Breast epithelium (tissue), 4 donors: ENCODE measurements at regions not wholly inside any gene's neighbourhood (a gene's known extent, or its start where the extent isn't known, plus 50 kb on each side); places are given as distances from the start of the nearest gene placed in this dataset.

Source experiments
- DNase-seq, 2 donors: peaks; one replicate each; pipeline ENCODE4 v3.0.0-alpha.2; 2019; ENCODE audit warnings: low spot score in 2 of 2
- H3K27ac ChIP-seq, 2 donors: fragments of 200-600 bp; sonication (generic) in 1 of 2; one replicate each; pipeline ENCODE4 v1.5.1; 2016 to 2019; ENCODE audit warnings: mild to moderate bottlenecking in 1 of 2
- H3K27me3 ChIP-seq, 2 donors: fragments of 200-600 bp; sonication (generic) in 1 of 2; one replicate each; pipeline versions ENCODE4 v1.5.1 to v1.6.0; 2017 to 2019; ENCODE audit warnings: control low read depth in 1 of 2, mild to moderate bottlenecking in 1 of 2
- H3K36me3 ChIP-seq: fragments of 200-600 bp; one replicate; pipeline ENCODE4 v1.5.1; 2019
- H3K4me1 ChIP-seq, 2 donors: fragments of 200-600 bp; sonication (generic); one replicate each; pipeline ENCODE4 v1.5.1; 2016 to 2019; ENCODE audit warnings: control low read depth in 1 of 2
- H3K4me3 ChIP-seq, 3 donors: fragments of 200-600 bp; sonication (generic); 1 replicate in 2 of 3; 2 replicates in 1 of 3; pipeline ENCODE4 v1.5.1; 2016 to 2019; ENCODE audit warnings: mild to moderate bottlenecking in 3 of 3, moderate library complexity in 2 of 3
- H3K9me3 ChIP-seq, 2 donors: fragments of 200-600 bp; sonication (generic) in 1 of 2; one replicate each; pipeline ENCODE4 v1.5.1; 2016 to 2019; ENCODE audit warnings: control low read depth in 1 of 2
- CTCF ChIP-seq, 3 donors: fragments of 450-650 bp; IDR thresholded peaks; one replicate each; pipeline ENCODE4 v1.5.1; 2016 to 2017; ENCODE audit warnings: antibody characterized with exemption in 3 of 3, mild to moderate bottlenecking in 3 of 3, moderate library complexity in 3 of 3
- POLR2A ChIP-seq: fragments of 450-650 bp; IDR thresholded peaks from one replicate; pipeline ENCODE4 v1.6.1; 2016; ENCODE audit warnings: antibody characterized with exemption, mild to moderate bottlenecking, moderate library complexity
- POLR2AphosphoS5 ChIP-seq, 3 donors: sonication (generic); formaldehyde crosslinking; IDR thresholded peaks; one replicate each; pipeline ENCODE4 v1.6.1; 2017; ENCODE audit warnings: antibody characterized with exemption in 3 of 3
- intact Hi-C: fragments of 100-400 bp; cut with DNase I; formaldehyde crosslinking; loops from one replicate; pipeline ENCODE4 v1.15.1; 2023; ENCODE audit warnings: low total_unique reads

GRCh38 chr21:35566874-35567273 lies 493.5 kb downstream of the SETD4 start:
- intact Hi-C loops: no loop called here
- no peak for DNase-seq
- Histone ChIP-seq H3K27me3 (no peaks in the 10 kb centered on the region), H3K4me1 (no peaks in the 10 kb centered on the region), H3K27ac (no peak overlapping the region), H3K4me3 (no peak overlapping the region), H3K9me3 (no peaks in the 10 kb centered on the region), H3K36me3 (no peaks in the 10 kb centered on the region)
- TF ChIP-seq CTCF (IDR thresholded peaks at IDR 0.05) (no peak), POLR2AphosphoS5 (IDR thresholded peaks at IDR 0.05) (no peak), POLR2A (no peak)

- Histone ChIP-seq H3K27ac (peak overlapping the region; percentile 5 to 44), H3K4me3 (no peak overlapping the region), H3K27me3 (no peaks in the 10 kb centered on the region), H3K4me1 (no peaks in the 10 kb centered on the region), H3K9me3 (no peaks in the 10 kb centered on the region), H3K36me3 (no peaks in the 10 kb centered on the region)
- intact Hi-C loops: no loop called here
- no peak for TF ChIP-seq POLR2A
- no peak for TF ChIP-seq CTCF (IDR thresholded peaks at IDR 0.05)
- TF ChIP-seq POLR2AphosphoS5 (IDR thresholded peaks at IDR 0.05): no peak
- peak in 1 of 2 donors; percentile 39 for DNase-seq
Observed at GRCh38 chr21:35565204-35565611, 495.1 kb downstream of the SETD4 start.

GRCh38 chr21:35563885-35564451 lies 496.4 kb downstream of the SETD4 start:
- H3K4me3 ChIP-seq: no peak overlapping the region
- no peaks in the 10 kb centered on the region for H3K36me3 ChIP-seq
- no peaks in the 10 kb centered on the region for H3K4me1 ChIP-seq
- intact Hi-C loops: no loop called here
- H3K9me3 ChIP-seq: no peaks in the 10 kb centered on the region
- H3K27me3 ChIP-seq: no peaks in the 10 kb centered on the region
- DNase-seq: no peak
- TF ChIP-seq POLR2A: no peak
- peak in 1 of 3 donors; percentile 38 for TF ChIP-seq POLR2AphosphoS5 (IDR thresholded peaks at IDR 0.05)
- peak overlapping the region in 1 of 2 donors; percentile 43 for H3K27ac ChIP-seq

DNA sequence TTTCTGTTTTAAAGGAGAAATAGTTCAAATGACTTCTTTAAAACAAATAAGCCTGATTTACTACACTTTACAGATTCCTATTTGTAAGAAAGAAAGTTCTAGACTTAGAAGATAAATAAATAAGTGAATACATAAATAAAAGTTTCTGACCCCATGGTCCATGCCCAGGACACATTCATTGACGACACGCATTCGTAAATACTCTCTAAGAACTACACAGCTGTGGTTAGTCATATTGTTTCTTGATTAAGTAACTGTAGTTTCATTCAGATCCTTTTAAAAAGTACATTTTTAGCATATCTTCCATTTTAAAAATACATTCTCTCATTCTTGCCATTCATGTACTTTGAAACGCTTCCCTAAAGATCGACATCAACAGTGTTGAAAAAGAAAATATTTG lies 497.4 kb downstream of the SETD4 start:
- intact Hi-C loops: no loop called here
- no peak for TF ChIP-seq POLR2AphosphoS5 (IDR thresholded peaks at IDR 0.05)
- no peak for TF ChIP-seq CTCF (IDR thresholded peaks at IDR 0.05)
- TF ChIP-seq POLR2A: no peak
- no peaks in the 10 kb centered on the region for H3K27me3 ChIP-seq

DNA sequence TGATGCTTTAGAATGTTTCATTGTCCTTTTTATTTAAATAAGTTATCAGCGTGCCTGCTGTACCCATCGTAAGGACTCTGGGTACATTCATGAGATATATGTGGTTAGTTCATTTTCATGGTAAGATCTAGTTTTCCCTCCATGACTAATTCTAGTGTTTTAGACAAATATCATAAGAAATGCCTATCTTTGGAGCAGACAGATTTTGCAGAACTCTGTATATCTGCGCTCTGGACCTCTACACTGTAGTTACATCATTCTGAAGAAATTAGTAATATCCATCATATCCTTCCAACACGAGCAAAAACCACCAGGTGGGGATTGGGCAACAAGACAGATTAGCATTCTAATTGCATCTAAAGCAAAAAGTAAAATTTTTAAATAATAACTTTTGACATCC lies 499.2 kb downstream of the SETD4 start:
- H3K4me1 ChIP-seq: no peaks in the 10 kb centered on the region
- TF ChIP-seq CTCF (IDR thresholded peaks at IDR 0.05): no peak
- TF ChIP-seq POLR2AphosphoS5 (IDR thresholded peaks at IDR 0.05): no peak
- no peak for TF ChIP-seq POLR2A
- H3K36me3 ChIP-seq: no peaks in the 10 kb centered on the region
- intact Hi-C loops: no loop called here
- H3K9me3 ChIP-seq: no peaks in the 10 kb centered on the region
- no peak for DNase-seq
- H3K4me3 ChIP-seq: no peak overlapping the region
- no peak overlapping the region for H3K27ac ChIP-seq
- no peaks in the 10 kb centered on the region for H3K27me3 ChIP-seq

More for the DNA sequence above, 497.4 kb downstream of the SETD4 start:
- Histone ChIP-seq H3K4me1 (no peaks in the 10 kb centered on the region), H3K4me3 (no peak overlapping the region), H3K27ac (no peak overlapping the region), H3K36me3 (no peaks in the 10 kb centered on the region), H3K9me3 (no peaks in the 10 kb centered on the region)
- DNase-seq: no peak

- Histone ChIP-seq H3K4me3 (no peak overlapping the region), H3K36me3 (no peaks in the 10 kb centered on the region), H3K9me3 (no peaks in the 10 kb centered on the region), H3K4me1 (no peaks in the 10 kb centered on the region), H3K27me3 (no peaks in the 10 kb centered on the region), H3K27ac (no peak overlapping the region)
- intact Hi-C loops: no loop called here
- TF ChIP-seq POLR2AphosphoS5 (IDR thresholded peaks at IDR 0.05) (no peak), CTCF (IDR thresholded peaks at IDR 0.05) (no peak), POLR2A (no peak)
- DNase-seq: no peak
Observed at GRCh38 chr21:35559829-35560225, 500.5 kb downstream of the SETD4 start.
